Brain microvascular endothelial cell (primary cell): ENCODE measurements at regions not wholly inside any gene's neighbourhood (a gene's known extent, or its start where the extent isn't known, plus 50 kb on each side); places are given as distances from the start of the nearest gene placed in this dataset.

Experiments used
- DNase-seq: peaks from one replicate; pipeline ENCODE4 v3.0.0-alpha.2; 2020
- H3K27ac ChIP-seq: fragments of 250-450 bp; sonication (Bioruptor Pico); 2 replicates; pipeline ENCODE4 v1.5.1; 2020; ENCODE audit warnings: mild to moderate bottlenecking, moderate library complexity
- H3K27me3 ChIP-seq: fragments of 250-450 bp; sonication (Bioruptor Pico); replicated peaks from 2 replicates; pipeline ENCODE4 v1.5.1; 2020; ENCODE audit warnings: mild to moderate bottlenecking
- H3K36me3 ChIP-seq: fragments of 250-450 bp; sonication (Bioruptor Pico); replicated peaks from 2 replicates; pipeline ENCODE4 v1.5.1; 2020; ENCODE audit warnings: mild to moderate bottlenecking
- H3K4me3 ChIP-seq: 2 replicates; pipeline ENCODE4 v1.5.1; 2011; ENCODE audit warnings: low read depth, mild to moderate bottlenecking, control low read depth, low read length, moderate library complexity
- in situ Hi-C: cut with HindIII; loops from 2 replicates; pipeline ENCODE4 v1.10.0; 2017; ENCODE audit warnings: low sequenced_read_pairs, low pct_ligation_motif_present
- TF ChIP-seq, protein P1 (sequence below): IDR thresholded peaks from 2 replicates; pipeline ENCODE4 v1.5.1; 2011; ENCODE audit warnings: low read depth, mild to moderate bottlenecking, moderate library complexity, low read length, control low read depth, inconsistent platforms; ENCODE audit errors: missing control alignments

DNA sequence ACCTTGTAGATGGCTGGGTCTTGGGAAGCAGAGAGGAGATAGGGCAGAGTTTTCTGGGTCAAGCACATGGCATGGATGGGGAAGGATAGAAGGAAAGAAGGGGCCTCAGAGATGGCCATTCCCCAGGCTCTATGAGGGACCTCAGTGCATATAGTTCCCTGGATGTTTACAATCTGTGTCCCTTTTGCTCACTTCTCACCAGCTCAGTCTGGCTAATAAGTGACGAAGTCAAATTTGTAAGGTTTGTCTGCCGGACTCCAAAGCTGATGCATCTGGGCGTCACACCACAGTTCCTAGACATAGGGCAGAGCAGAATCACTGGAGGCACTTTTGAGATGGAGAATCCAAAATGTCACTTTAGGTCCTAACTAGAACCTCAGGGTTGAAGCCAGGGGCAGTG lies 416.4 kb upstream of the PROX1 start:
- in situ Hi-C loops = no loop called here
- Histone ChIP-seq H3K27me3 (no peaks in the 10 kb centered on the region), H3K36me3 (no peaks in the 10 kb centered on the region), H3K27ac (no peak overlapping the region), H3K4me3 (no peak overlapping the region)
- TF ChIP-seq, protein P1, sequence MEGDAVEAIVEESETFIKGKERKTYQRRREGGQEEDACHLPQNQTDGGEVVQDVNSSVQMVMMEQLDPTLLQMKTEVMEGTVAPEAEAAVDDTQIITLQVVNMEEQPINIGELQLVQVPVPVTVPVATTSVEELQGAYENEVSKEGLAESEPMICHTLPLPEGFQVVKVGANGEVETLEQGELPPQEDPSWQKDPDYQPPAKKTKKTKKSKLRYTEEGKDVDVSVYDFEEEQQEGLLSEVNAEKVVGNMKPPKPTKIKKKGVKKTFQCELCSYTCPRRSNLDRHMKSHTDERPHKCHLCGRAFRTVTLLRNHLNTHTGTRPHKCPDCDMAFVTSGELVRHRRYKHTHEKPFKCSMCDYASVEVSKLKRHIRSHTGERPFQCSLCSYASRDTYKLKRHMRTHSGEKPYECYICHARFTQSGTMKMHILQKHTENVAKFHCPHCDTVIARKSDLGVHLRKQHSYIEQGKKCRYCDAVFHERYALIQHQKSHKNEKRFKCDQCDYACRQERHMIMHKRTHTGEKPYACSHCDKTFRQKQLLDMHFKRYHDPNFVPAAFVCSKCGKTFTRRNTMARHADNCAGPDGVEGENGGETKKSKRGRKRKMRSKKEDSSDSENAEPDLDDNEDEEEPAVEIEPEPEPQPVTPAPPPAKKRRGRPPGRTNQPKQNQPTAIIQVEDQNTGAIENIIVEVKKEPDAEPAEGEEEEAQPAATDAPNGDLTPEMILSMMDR = no peak
- no peak for DNase-seq

DNA sequence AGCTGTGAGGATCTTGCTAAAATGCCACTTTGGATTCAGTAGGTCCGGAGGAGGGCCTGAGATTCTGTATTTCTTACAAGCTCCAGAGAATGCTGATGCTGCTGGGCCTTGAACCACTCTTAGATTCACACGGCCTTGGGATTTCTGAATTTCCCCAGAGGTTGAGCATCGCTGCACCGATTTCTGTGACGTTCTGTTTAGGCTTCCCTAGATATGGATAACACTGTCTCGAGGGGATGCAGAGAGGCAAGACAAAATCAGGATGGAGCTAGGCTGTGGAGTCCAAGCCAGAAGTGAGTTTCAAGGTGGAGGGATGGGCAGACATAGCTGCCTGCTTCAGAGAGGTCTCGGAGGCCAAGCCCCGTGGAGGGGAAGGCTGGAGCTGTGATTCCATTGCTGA lies 415.9 kb upstream of the PROX1 start:
- TF ChIP-seq, protein P1 = no peak
- H3K36me3 ChIP-seq = no peaks in the 10 kb centered on the region
- in situ Hi-C loops = no loop called here
- no peak overlapping the region for H3K27ac ChIP-seq
- no peak overlapping the region for H3K4me3 ChIP-seq
- no peak for DNase-seq
- no peaks in the 10 kb centered on the region for H3K27me3 ChIP-seq

DNA sequence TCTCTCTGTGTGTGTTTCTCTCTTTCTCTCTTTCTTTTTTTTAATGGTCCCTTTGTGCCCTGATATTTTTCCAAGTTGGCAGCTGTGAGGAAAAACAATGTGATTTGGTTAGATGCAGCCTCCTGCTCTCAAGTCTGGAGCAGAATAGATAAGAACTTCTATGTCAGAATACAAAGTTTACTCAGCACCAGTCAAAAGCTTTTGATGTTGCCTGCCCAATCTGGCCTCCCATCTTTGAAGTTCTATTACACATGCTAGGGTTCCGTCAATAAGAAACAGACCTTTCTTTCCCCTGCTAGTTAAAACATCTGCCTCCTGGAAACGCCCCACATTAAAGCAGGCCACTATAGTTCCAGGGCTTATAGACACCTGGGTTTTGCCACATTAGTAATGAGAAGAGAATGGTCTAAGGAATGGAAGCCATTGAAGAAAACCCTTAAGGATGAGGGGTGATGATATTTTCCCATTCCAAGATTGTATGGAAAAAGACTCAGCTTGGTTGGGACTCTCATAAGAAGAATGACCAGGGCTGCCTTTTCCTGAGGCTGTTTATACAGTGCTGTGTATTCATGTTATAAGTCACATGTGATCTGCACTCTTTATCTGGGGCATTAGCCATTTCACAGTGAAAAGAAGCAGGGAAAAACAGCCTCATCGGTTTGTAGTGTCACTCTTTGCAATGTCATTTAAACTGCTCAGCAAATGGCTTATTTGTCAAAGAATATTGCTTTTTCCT lies 414.7 kb upstream of the PROX1 start:
- in situ Hi-C loops = no loop called here
- Histone ChIP-seq H3K27ac (no peak overlapping the region), H3K27me3 (no peaks in the 10 kb centered on the region), H3K4me3 (no peak overlapping the region), H3K36me3 (no peaks in the 10 kb centered on the region)
- TF ChIP-seq, protein P1 = no peak
- no peak for DNase-seq

DNA sequence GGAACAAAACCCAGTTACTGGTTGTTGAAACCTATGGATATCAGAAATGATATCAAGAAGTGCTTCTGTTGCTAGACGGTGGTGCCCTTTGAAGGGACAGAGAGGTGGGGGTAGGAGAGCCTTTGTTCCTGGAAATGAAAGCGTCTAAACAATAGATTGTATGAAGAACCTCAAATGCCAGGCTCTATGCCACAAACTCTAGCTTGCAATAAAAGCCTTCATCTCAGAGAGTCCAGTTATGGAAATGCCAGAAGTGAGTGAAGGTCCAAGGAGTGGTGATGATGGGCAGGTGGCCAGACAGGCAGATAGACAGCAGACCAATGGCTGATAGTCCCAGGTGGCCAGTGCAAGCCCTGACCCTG lies 414.1 kb upstream of the PROX1 start:
- Histone ChIP-seq H3K4me3 (no peak overlapping the region), H3K36me3 (no peaks in the 10 kb centered on the region), H3K27ac (no peak overlapping the region), H3K27me3 (no peaks in the 10 kb centered on the region)
- no peak for DNase-seq
- TF ChIP-seq, protein P1 = no peak
- in situ Hi-C loops = no loop called here

DNA sequence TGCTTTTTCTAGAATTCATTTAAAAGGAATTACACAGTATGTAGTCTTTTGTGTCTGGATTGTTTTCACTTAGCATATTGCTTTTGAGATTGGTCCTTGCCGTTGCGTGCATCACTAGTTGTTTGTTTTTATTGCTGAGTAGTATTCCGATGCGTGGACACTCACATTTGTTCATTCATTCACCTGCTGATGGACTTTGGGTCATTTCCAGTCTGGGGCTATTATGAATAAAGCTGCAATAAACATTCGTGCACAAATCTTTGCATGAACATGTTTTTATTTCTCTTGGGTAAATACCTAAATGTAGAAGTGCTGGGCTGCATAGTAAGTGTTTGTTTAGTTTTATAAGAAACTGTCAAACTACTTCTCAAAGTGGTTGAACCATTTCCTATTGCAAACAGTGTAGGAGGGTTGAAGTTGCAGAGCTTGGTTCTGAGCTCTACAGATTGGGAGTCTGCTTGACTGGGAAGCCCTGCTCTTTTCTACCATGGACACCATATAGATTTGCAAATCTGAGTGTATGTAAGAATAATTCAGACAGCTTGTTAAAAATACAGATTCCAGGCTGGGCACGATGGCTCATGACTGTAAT lies 404.7 kb upstream of the PROX1 start:
- no peak overlapping the region for H3K27ac ChIP-seq
- in situ Hi-C loops = no loop called here
- TF ChIP-seq, protein P1 = no peak
- no peak for DNase-seq
- H3K4me3 ChIP-seq = no peak overlapping the region
- no peaks in the 10 kb centered on the region for H3K36me3 ChIP-seq
- no peaks in the 10 kb centered on the region for H3K27me3 ChIP-seq

DNA sequence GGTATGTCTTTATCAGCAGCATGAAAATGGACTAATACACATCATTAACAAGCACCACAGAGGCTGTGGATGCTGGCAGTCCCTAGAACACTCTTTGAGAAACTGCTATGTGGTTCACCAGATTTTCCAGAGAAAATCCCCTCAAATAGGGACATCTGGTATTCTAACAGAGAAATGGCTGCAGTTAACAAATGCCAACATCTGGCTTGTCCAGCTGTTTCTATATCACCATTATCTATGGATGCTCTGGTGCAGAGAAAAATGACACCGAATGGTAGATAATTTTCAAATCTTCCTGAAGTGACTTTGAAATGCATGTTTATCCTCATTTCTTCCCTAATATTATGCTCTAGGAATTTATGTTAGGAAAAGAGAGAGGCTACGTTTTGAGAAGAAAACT lies 403.5 kb upstream of the PROX1 start:
- in situ Hi-C loops = no loop called here
- H3K27me3 ChIP-seq = no peaks in the 10 kb centered on the region
- no peak overlapping the region for H3K4me3 ChIP-seq
- TF ChIP-seq, protein P1 = no peak
- H3K36me3 ChIP-seq = no peaks in the 10 kb centered on the region
- DNase-seq = no peak
- no peak overlapping the region for H3K27ac ChIP-seq
